CD4-positive, alpha-beta T cell treated with Interleukin-15 for 1 hour (primary cell): ENCODE measurements at regions not wholly inside any gene's neighbourhood (a gene's known extent, or its start where the extent isn't known, plus 50 kb on each side); places are given as distances from the start of the nearest gene placed in this dataset.
"Not testable (repeated sequence)": the region's sequence is repeated elsewhere in the genome, so short reads cannot be mapped to it uniquely, and the experiment has no call there.

ENCODE experiments used
- DNase-seq: peaks from one replicate; pipeline ENCODE4 v3.0.0-alpha.2; 2020

- no peak for DNase-seq
These were observed 348.8 kb downstream of the UTRN start for GRCh38 chr6:144633886-144634285.

- DNase-seq = no peak
These were observed 349.2 kb downstream of the UTRN start for GRCh38 chr6:144634371-144634770.

- no peak for DNase-seq
These were observed 349.9 kb downstream of the UTRN start for GRCh38 chr6:144635051-144635450.

GRCh38 chr6:144636025-144636424, 350.9 kb downstream of the UTRN start:
- not testable (repeated sequence) for DNase-seq

GRCh38 chr6:144637541-144637940, 352.4 kb downstream of the UTRN start:
- DNase-seq = no peak

GRCh38 chr6:144639654-144640053, 354.5 kb downstream of the UTRN start:
- DNase-seq = no peak

- DNase-seq = no peak
These were observed 356.2 kb downstream of the UTRN start for GRCh38 chr6:144641286-144641685.

- no peak for DNase-seq
These were observed 359.6 kb downstream of the UTRN start for GRCh38 chr6:144644776-144645175.

- DNase-seq = no peak
These were observed 361.2 kb downstream of the UTRN start for GRCh38 chr6:144646093-144647056.

- DNase-seq = no peak
These were observed 362.4 kb downstream of the UTRN start for GRCh38 chr6:144647406-144647964.

- no peak for DNase-seq
These were observed 363.0 kb downstream of the UTRN start for GRCh38 chr6:144647971-144648651.

GRCh38 chr6:144649085-144649484, 363.9 kb downstream of the UTRN start:
- no peak for DNase-seq

GRCh38 chr6:144651234-144651633, 366.1 kb downstream of the UTRN start:
- DNase-seq = no peak

- no peak for DNase-seq
These were observed 367.3 kb downstream of the UTRN start for GRCh38 chr6:144652292-144652891.

- DNase-seq = no peak
These were observed 368.9 kb downstream of the UTRN start for GRCh38 chr6:144653885-144654505.

- no peak for DNase-seq
These were observed 369.4 kb downstream of the UTRN start for GRCh38 chr6:144654506-144654905.

GRCh38 chr6:144655376-144655775, 370.2 kb downstream of the UTRN start:
- DNase-seq = no peak

- no peak for DNase-seq
These were observed 372.6 kb downstream of the UTRN start for GRCh38 chr6:144657691-144658090.

- DNase-seq = no peak
These were observed 374.4 kb downstream of the UTRN start for GRCh38 chr6:144659202-144660182.

GRCh38 chr6:144660561-144661115, 375.5 kb downstream of the UTRN start:
- no peak for DNase-seq

GRCh38 chr6:144661116-144661806, 376.1 kb downstream of the UTRN start:
- no peak for DNase-seq
